Common myeloid progenitor, CD34-positive (primary cell): ENCODE measurements at regions not wholly inside any gene's neighbourhood (a gene's known extent, or its start where the extent isn't known, plus 50 kb on each side); places are given as distances from the start of the nearest gene placed in this dataset.
A peak's percentile ranks its signal among the peaks of the same experiment; 100 is the strongest.

ENCODE experiments used
- CTCF ChIA-PET: fragments of 350-600 bp; sonication (Branson Sonifier 250); formaldehyde crosslinking; loops from one replicate; lab custom pipeline; 2021; ENCODE audit warnings: antibody characterized with exemption; lab: Charles Lee
- POLR2A ChIA-PET: fragments of 350-600 bp; sonication (Branson Sonifier 250); formaldehyde crosslinking; loops from one replicate; lab custom pipeline; 2021; ENCODE audit warnings: antibody characterized with exemption; lab: Charles Lee
- DNase-seq, 3 donors: peaks; one replicate each; pipeline versions ENCODE4 v3.0.0 to v3.0.0-alpha.2; 2013
- H3K27ac ChIP-seq, 2 experiments: 1 replicate in 1 of 2; 2 replicates in 1 of 2; pipeline ENCODE4 v1.7.0; 2013; ENCODE audit warnings: inconsistent platforms in 2 of 2, low read length in 2 of 2, mild to moderate bottlenecking in 2 of 2, low read depth in 1 of 2, moderate library complexity in 1 of 2; ENCODE audit not compliant: severe bottlenecking in 2 of 2, insufficient read depth in 1 of 2, poor library complexity in 1 of 2
- H3K27me3 ChIP-seq, 5 experiments: replicated peaks in 2 of 5; 1 replicate in 3 of 5; 2 replicates in 2 of 5; pipeline versions ENCODE4 v1.6.1 to v1.7.0; 2013; ENCODE audit warnings: low read length in 4 of 5, mild to moderate bottlenecking in 2 of 5, moderate library complexity in 2 of 5, inconsistent platforms in 1 of 5; ENCODE audit not compliant: insufficient read depth in 5 of 5, control insufficient read depth in 4 of 5
- H3K36me3 ChIP-seq, 4 experiments: 1 replicate in 2 of 4; 2 replicates in 2 of 4; pipeline versions ENCODE4 v1.6.1 to v1.7.0; 2013; ENCODE audit warnings: low read length in 3 of 4, control low read depth in 1 of 4, mild to moderate bottlenecking in 1 of 4; ENCODE audit not compliant: control insufficient read depth in 4 of 4, insufficient read depth in 4 of 4
- H3K4me1 ChIP-seq, 4 experiments: 1 replicate in 3 of 4; 2 replicates in 1 of 4; pipeline versions ENCODE4 v1.6.1 to v1.7.1; 2013; ENCODE audit warnings: low read length in 3 of 4, mild to moderate bottlenecking in 3 of 4, control low read depth in 1 of 4, inconsistent platforms in 1 of 4, moderate library complexity in 1 of 4; ENCODE audit not compliant: control insufficient read depth in 4 of 4, insufficient read depth in 4 of 4; ENCODE audit errors: control extremely low read depth in 1 of 4
- H3K4me3 ChIP-seq, 7 experiments: 1 replicate in 4 of 7; 2 replicates in 3 of 7; pipeline versions ENCODE4 v1.5.1 to v1.7.0; 2013; ENCODE audit warnings: mild to moderate bottlenecking in 7 of 7, low read length in 6 of 7, moderate library complexity in 6 of 7, inconsistent platforms in 2 of 7, low read depth in 2 of 7, control low read depth in 1 of 7; ENCODE audit not compliant: insufficient read depth in 4 of 7, control insufficient read depth in 1 of 7; ENCODE audit errors: extremely low read depth in 1 of 7
- H3K9me3 ChIP-seq, 5 experiments: 1 replicate in 4 of 5; 2 replicates in 1 of 5; pipeline versions ENCODE4 v1.6.1 to v1.7.1; 2013; ENCODE audit warnings: low read length in 4 of 5, mild to moderate bottlenecking in 2 of 5, inconsistent platforms in 1 of 5, low read depth in 1 of 5, moderate library complexity in 1 of 5; ENCODE audit not compliant: control insufficient read depth in 4 of 5, insufficient read depth in 2 of 5; ENCODE audit errors: control extremely low read depth in 1 of 5
- WGBS: methylation state at CpG from one replicate; pipeline ENCODE4 v1.1.5; 2013; ENCODE audit not compliant: insufficient coverage; 5-methylcytosine and 5-hydroxymethylcytosine counted together

DNA sequence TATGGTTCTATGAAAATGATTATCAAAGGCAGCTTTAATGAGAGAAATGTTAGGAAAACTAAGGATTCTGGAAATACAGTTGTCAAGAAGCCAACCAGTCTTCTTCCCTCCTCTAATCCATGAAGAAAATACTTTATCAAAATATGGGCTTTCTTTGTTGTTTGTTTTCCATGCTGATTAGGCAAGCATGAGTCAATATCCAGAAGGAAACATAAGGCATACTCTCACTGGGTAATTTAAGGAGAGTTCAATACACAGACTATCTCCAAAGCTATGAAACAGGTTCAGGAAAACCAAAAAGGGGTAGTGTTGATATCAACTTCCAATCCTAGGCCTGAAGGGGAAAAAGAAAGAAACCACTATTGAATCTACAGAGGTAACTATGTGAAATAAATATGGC lies 68.7 kb upstream of the CMC1 start:
- Histone ChIP-seq H3K36me3 (no peaks in the 10 kb centered on the region), H3K4me3 (no peak overlapping the region), H3K9me3 (no peaks in the 10 kb centered on the region), H3K27ac (no peak overlapping the region), H3K4me1 (peaks cover 0 to 6% (median 0%) of the 10 kb centered on the region in 4 experiments), H3K27me3 (no peaks in the 10 kb centered on the region)
- DNase-seq, result no peak
- ChIA-PET CTCF (no interaction called here), POLR2A (no interaction called here)

DNA sequence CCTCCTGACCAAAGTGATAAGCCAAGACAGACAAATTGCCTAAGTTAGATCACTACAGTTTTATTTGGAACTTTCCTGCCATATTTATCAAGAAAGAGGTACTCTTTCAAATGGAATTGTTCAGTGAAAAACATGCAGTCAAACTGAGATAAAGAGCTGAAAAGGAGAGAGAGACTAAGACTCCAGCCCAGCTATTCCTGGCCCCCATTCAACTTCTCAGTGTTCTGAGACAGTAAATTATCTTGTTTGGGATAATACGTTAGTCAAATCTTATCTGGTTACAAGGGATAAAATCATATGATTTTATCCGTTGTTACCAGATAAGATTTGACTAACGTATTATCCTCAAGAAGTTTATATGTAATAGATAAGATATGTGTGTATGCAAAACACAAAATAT lies 67.6 kb upstream of the CMC1 start:
- no peak overlapping the region for H3K27ac ChIP-seq
- peaks cover 0 to 6% (median 0%) of the 10 kb centered on the region in 4 experiments for H3K4me1 ChIP-seq
- no peaks in the 10 kb centered on the region for H3K36me3 ChIP-seq
- DNase-seq, result no peak
- no peak overlapping the region for H3K4me3 ChIP-seq
- ChIA-PET CTCF (no interaction called here), POLR2A (no interaction called here)
- H3K9me3 ChIP-seq, result no peaks in the 10 kb centered on the region
- WGBS, result no CpG with 5 or more reads among the region's 3 CpGs
- H3K27me3 ChIP-seq, result no peaks in the 10 kb centered on the region

GRCh38 chr3:28186748-28187147 lies 54.7 kb upstream of the CMC1 start:
- POLR2A ChIA-PET, result no interaction called here

DNA sequence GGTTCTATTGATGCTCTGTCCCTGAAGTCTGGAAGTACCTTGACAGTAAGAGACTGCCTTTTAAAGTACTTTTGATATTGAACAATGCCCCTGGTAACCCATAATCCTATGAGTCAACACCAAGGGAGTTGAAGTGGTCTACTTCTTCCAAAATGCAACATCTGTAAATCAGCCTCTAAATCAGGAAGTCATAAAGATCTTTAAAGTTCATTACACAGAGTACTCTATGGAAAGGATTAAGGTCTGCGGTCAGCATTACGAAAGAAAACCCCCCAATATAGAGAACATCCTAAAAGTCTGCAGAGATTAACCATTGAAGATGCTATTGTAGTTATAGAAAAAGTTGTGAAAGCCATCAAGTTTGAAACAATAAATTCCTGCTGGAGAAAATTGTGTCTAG lies 52.7 kb upstream of the CMC1 start:
- Histone ChIP-seq H3K9me3 (no peaks in the 10 kb centered on the region), H3K27me3 (no peaks in the 10 kb centered on the region), H3K4me1 (peaks cover 0 to 5% (median 4%) of the 10 kb centered on the region in 4 experiments), H3K36me3 (no peaks in the 10 kb centered on the region), H3K27ac (no peak overlapping the region), H3K4me3 (no peak overlapping the region)
- peak in 2 of 3 donors; percentile 3 to 18 for DNase-seq
- POLR2A ChIA-PET, result no interaction called here
- no CpG with 5 or more reads among the region's 2 CpGs for WGBS
- CTCF ChIA-PET, result no interaction called here

More at GRCh38 chr3:28186748-28187147, 54.7 kb upstream of the CMC1 start:
- Histone ChIP-seq H3K36me3 (no peaks in the 10 kb centered on the region), H3K9me3 (no peaks in the 10 kb centered on the region), H3K4me1 (peaks cover 0 to 5% (median 4%) of the 10 kb centered on the region in 4 experiments), H3K27ac (no peak overlapping the region), H3K4me3 (no peak overlapping the region), H3K27me3 (no peaks in the 10 kb centered on the region)
- CTCF ChIA-PET, result no interaction called here
- DNase-seq, result no peak

GRCh38 chr3:28191363-28191762 lies 50.1 kb upstream of the CMC1 start:
- H3K4me3 ChIP-seq, result no peak overlapping the region
- peaks cover 0 to under 1% (median under 1%) of the 10 kb centered on the region in 4 experiments for H3K4me1 ChIP-seq
- no CpG with 5 or more reads among the region's 2 CpGs for WGBS
- DNase-seq, result no peak
- H3K27me3 ChIP-seq, result no peaks in the 10 kb centered on the region
- no peak overlapping the region for H3K27ac ChIP-seq
- ChIA-PET CTCF (no interaction called here), POLR2A (no interaction called here)
- no peaks in the 10 kb centered on the region for H3K9me3 ChIP-seq
- H3K36me3 ChIP-seq, result no peaks in the 10 kb centered on the region
